ENCODE measurements at regions not wholly inside any gene's neighbourhood (a gene's known extent, or its start where the extent isn't known, plus 50 kb on each side); places are given as distances from the start of the nearest gene placed in this dataset.

- Histone ChIP-seq H3K9me3 (replicated peaks; ENCODE audit: control insufficient read depth, insufficient read depth, low read length) (no peaks in the 10 kb centered on the region), H3K4me2 (ENCODE audit: insufficient read depth, low read length) (peak overlapping the region; percentile 92), H3K79me2 (ENCODE audit: control insufficient read depth, insufficient read depth, low read length) (no peaks in the 10 kb centered on the region), H3K27ac (ENCODE audit: insufficient read depth, low read depth, low read length) (peak overlapping the region; percentile 48), H3K9me1 (replicated peaks; ENCODE audit: control insufficient read depth, extremely low read depth, insufficient read depth, low read length) (no peaks in the 10 kb centered on the region), H3K4me1 (ENCODE audit: control insufficient read depth, extremely low read depth, insufficient read depth, low read length) (peaks cover 27% of the 10 kb centered on the region), H3K36me3 (ENCODE audit: control insufficient read depth in 2 of 2, extremely low read depth in 1 of 2, insufficient read depth in 2 of 2, low read length in 2 of 2) (no peaks in the 10 kb centered on the region), H4K20me1 (replicated peaks; ENCODE audit: control insufficient read depth, extremely low read depth, insufficient read depth, low read length) (no peaks in the 10 kb centered on the region), H3K9ac (replicated peaks; ENCODE audit: extremely low read depth, insufficient read depth, low read length) (peak overlapping the region; percentile 51), H3K4me3 (replicated peaks in 1 of 3; ENCODE audit: insufficient read depth in 1 of 3, low read depth in 1 of 3, low read length in 3 of 3) (peak overlapping the region in 1 of 3 experiments; percentile 58), H2AFZ (ENCODE audit: low read depth, low read length) (no peak overlapping the region), H3K27me3 (ENCODE audit: control insufficient read depth in 2 of 2, insufficient read depth in 2 of 2, low read length in 2 of 2) (peaks cover 3 to 5% of the 10 kb centered on the region in 2 experiments)
- BruUV-seq (replicated peaks) = no TSS peak
- FAIRE-seq = no peak
- intact Hi-C loops (cut with micrococcal nuclease) = loop anchor here (2.0 to 5.0 kb wide), 6 partner anchors 210 to 1605 kb away; partner anchors contain the start of gene ZNF608
- no peak for DNase-seq (ENCODE audit: low read depth, low spot score)
- no peak for TF ChIP-seq EZH2 (IDR thresholded peaks at IDR 0.05; ENCODE audit: borderline replicate concordance, low read depth, low read length, severe bottlenecking)
- TF ChIP-seq FOS (IDR thresholded peaks at IDR 0.05; ENCODE audit: borderline replicate concordance, insufficient read depth, low read length) = no peak
- no peak for TF ChIP-seq JUN (IDR thresholded peaks at IDR 0.05; ENCODE audit: borderline replicate concordance, insufficient read depth, insufficient read length, low read depth)
- no peak for TF ChIP-seq POLR2A (IDR thresholded peaks at IDR 0.05; ENCODE audit: low read depth, low read length)
- no peak for TF ChIP-seq MAX (IDR thresholded peaks at IDR 0.05; ENCODE audit: insufficient read depth, insufficient read length)
- TF ChIP-seq GATA2 (IDR thresholded peaks at IDR 0.05; ENCODE audit: insufficient read depth, insufficient read length, low read depth, low read length) = no peak
- no peak for TF ChIP-seq MYC (IDR thresholded peaks at IDR 0.05; ENCODE audit: low read depth, low read length)
- no peak for TF ChIP-seq CTCF (IDR thresholded peaks at IDR 0.05; ENCODE audit: extremely low read depth in 1 of 2, insufficient read depth in 1 of 2, low read depth in 1 of 2, low read length in 2 of 2)
- no peak for TF ChIP-seq POLR2AphosphoS5 (IDR thresholded peaks at IDR 0.05; ENCODE audit: insufficient read depth, low read depth, low read length)
- CTCF ChIA-PET = interaction anchor here (0.9 to 1.9 kb wide), 5 partner anchors 11 to 211 kb away, joined by 3 to 4 read pairs (median 3); no protein-coding TSS in a partner anchor
- POLR2A ChIA-PET = no interaction called here
- dilution Hi-C loops (cut with MboI; ENCODE audit: extremely low pct_ligation_motif_present, low sequenced_read_pairs) = no loop called here
Measured at GRCh38 chr5:123882319-123882964, 370.5 kb downstream of the CSNK1G3 start.

Measured in endothelial cell of umbilical vein (primary cell).